ENCODE measurements at regions not wholly inside any gene's neighbourhood (a gene's known extent, or its start where the extent isn't known, plus 50 kb on each side); places are given as distances from the start of the nearest gene placed in this dataset.

- no peak for TF ChIP-seq CTCF (IDR thresholded peaks at IDR 0.05)
- TF ChIP-seq POLR2A (IDR thresholded peaks at IDR 0.05) = no peak
These were observed 194.9 kb downstream of the SS18 start for GRCh38 chr18:25895518-25895917.

Measured in uterus (tissue), 2 donors.